Keratinocyte (primary cell): ENCODE measurements at regions not wholly inside any gene's neighbourhood (a gene's known extent, or its start where the extent isn't known, plus 50 kb on each side); places are given as distances from the start of the nearest gene placed in this dataset.

ENCODE experiments used
- DNase-seq: peaks from one replicate; pipeline ENCODE4 v3.0.0-alpha.2; 2011; ENCODE audit warnings: low read depth, missing footprints, low spot score
- FAIRE-seq: peaks from 2 replicates; lab custom pipeline; 2011; peaks lifted over from hg19 to GRCh38; lab: Jason Lieb, UNC
- H2AFZ ChIP-seq: 2 replicates; pipeline ENCODE4 v1.6.0; 2012; ENCODE audit warnings: low read length, control low read depth, inconsistent platforms; ENCODE audit not compliant: control insufficient read depth
- H3K27ac ChIP-seq: 2 replicates; pipeline ENCODE4 v1.5.1; 2011; ENCODE audit warnings: low read length; ENCODE audit not compliant: control insufficient read depth, insufficient read depth
- H3K27me3 ChIP-seq: 3 replicates; pipeline ENCODE4 v1.6.0; 2011; ENCODE audit warnings: low read length; ENCODE audit not compliant: control insufficient read depth, insufficient read depth; ENCODE audit errors: extremely low read depth
- H3K36me3 ChIP-seq, 2 experiments: 2 replicates in 1 of 2; 3 replicates in 1 of 2; pipeline ENCODE4 v1.5.1; 2011; ENCODE audit warnings: low read length in 2 of 2, mild to moderate bottlenecking in 1 of 2; ENCODE audit not compliant: control insufficient read depth in 2 of 2, insufficient read depth in 2 of 2; ENCODE audit errors: extremely low read depth in 1 of 2
- H3K4me1 ChIP-seq: 3 replicates; pipeline ENCODE4 v1.5.1; 2011; ENCODE audit warnings: low read length; ENCODE audit not compliant: control insufficient read depth, insufficient read depth; ENCODE audit errors: extremely low read depth
- H3K4me2 ChIP-seq: 3 replicates; pipeline ENCODE4 v1.6.0; 2011; ENCODE audit warnings: low read depth, low read length; ENCODE audit not compliant: control insufficient read depth, insufficient read depth; ENCODE audit errors: extremely low read depth
- H3K4me3 ChIP-seq, 3 experiments: fragments of 200-600 bp in 1 of 3; sonication (generic) in 1 of 3; 2 replicates in 2 of 3; 3 replicates in 1 of 3; pipeline ENCODE4 v1.5.1; 2011 to 2016; ENCODE audit warnings: low read length in 3 of 3, mild to moderate bottlenecking in 3 of 3, control low read depth in 2 of 3, inconsistent platforms in 1 of 3, low read depth in 1 of 3, mixed read lengths in 1 of 3, mixed run types in 1 of 3, moderate library complexity in 1 of 3; ENCODE audit not compliant: control insufficient read depth in 2 of 3, insufficient read depth in 2 of 3; ENCODE audit errors: extremely low read depth in 1 of 3
- H3K79me2 ChIP-seq: 2 replicates; pipeline ENCODE4 v1.6.0; 2012; ENCODE audit warnings: low read length; ENCODE audit not compliant: control insufficient read depth, insufficient read depth
- H3K9ac ChIP-seq: 3 replicates; pipeline ENCODE4 v1.6.0; 2011; ENCODE audit warnings: low read length; ENCODE audit not compliant: control insufficient read depth, insufficient read depth; ENCODE audit errors: extremely low read depth
- H3K9me1 ChIP-seq: 3 replicates; pipeline ENCODE4 v1.6.0; 2011; ENCODE audit warnings: low read length; ENCODE audit not compliant: control insufficient read depth, insufficient read depth; ENCODE audit errors: extremely low read depth
- H3K9me3 ChIP-seq: 2 replicates; pipeline ENCODE4 v1.5.1; 2012; ENCODE audit warnings: low read depth, low read length; ENCODE audit not compliant: control insufficient read depth
- H4K20me1 ChIP-seq: 3 replicates; pipeline ENCODE4 v1.6.0; 2011; ENCODE audit warnings: low read length; ENCODE audit not compliant: control insufficient read depth, insufficient read depth; ENCODE audit errors: extremely low read depth
- EZH2 ChIP-seq: IDR thresholded peaks from one replicate; pipeline ENCODE4 v1.6.1; 2012; ENCODE audit warnings: inconsistent platforms, mild to moderate bottlenecking, low read length, moderate library complexity
- dilution Hi-C: fragments of 300-500 bp; cut with MboI; formaldehyde crosslinking; loops from one replicate; pipeline ENCODE4 v1.7.0; 2020; ENCODE audit warnings: low sequenced_read_pairs; ENCODE audit not compliant: extremely low pct_ligation_motif_present
- TF ChIP-seq, protein P1 (sequence below), 3 experiments: IDR thresholded peaks in 1 of 3; conservative IDR thresholded peaks in 1 of 3; optimal IDR thresholded peaks in 1 of 3; 2 replicates in 2 of 3; 3 replicates in 1 of 3; pipeline versions ENCODE3 to v1.5.1; 2011; ENCODE audit warnings: low read length in 3 of 3, mild to moderate bottlenecking in 3 of 3, moderate library complexity in 2 of 3, control low read depth in 1 of 3, inconsistent platforms in 1 of 3; ENCODE audit not compliant: insufficient read depth in 2 of 3; ENCODE audit errors: extremely low read depth in 1 of 3

DNA sequence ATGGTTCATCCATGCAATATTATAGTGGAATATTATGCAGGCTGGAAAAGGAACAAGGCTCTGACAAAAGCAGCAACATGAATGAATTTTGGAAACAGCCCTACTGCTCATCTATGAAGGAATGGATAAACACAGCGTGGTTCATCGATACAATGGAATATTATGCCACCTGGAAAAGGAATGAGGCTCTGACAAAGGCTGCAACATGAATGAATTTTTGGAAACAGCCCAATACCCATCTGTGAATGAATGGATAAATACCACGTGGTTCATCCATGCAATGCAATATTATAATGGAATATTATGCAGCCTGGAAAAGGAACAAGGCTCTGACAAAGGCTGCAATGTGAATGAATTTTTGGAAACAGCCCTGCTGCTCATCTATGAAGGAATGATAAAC, 160.4 kb downstream of the CRLF2 start:
- Histone ChIP-seq H2AFZ (no peak overlapping the region), H4K20me1 (no peaks in the 10 kb centered on the region), H3K4me3 (no peak overlapping the region), H3K4me2 (no peak overlapping the region), H3K9me1 (no peaks in the 10 kb centered on the region), H3K36me3 (no peaks in the 10 kb centered on the region), H3K27ac (no peak overlapping the region), H3K9ac (no peak overlapping the region), H3K27me3 (no peaks in the 10 kb centered on the region), H3K79me2 (no peaks in the 10 kb centered on the region), H3K4me1 (no peaks in the 10 kb centered on the region), H3K9me3 (peaks cover 2% of the 10 kb centered on the region)
- DNase-seq (no peak), FAIRE-seq (no peak)
- TF ChIP-seq, protein P1, sequence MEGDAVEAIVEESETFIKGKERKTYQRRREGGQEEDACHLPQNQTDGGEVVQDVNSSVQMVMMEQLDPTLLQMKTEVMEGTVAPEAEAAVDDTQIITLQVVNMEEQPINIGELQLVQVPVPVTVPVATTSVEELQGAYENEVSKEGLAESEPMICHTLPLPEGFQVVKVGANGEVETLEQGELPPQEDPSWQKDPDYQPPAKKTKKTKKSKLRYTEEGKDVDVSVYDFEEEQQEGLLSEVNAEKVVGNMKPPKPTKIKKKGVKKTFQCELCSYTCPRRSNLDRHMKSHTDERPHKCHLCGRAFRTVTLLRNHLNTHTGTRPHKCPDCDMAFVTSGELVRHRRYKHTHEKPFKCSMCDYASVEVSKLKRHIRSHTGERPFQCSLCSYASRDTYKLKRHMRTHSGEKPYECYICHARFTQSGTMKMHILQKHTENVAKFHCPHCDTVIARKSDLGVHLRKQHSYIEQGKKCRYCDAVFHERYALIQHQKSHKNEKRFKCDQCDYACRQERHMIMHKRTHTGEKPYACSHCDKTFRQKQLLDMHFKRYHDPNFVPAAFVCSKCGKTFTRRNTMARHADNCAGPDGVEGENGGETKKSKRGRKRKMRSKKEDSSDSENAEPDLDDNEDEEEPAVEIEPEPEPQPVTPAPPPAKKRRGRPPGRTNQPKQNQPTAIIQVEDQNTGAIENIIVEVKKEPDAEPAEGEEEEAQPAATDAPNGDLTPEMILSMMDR (optimal IDR thresholded peaks at IDR 0.05 in 1 of 3, IDR thresholded peaks at IDR 0.05 in 1 of 3, conservative IDR thresholded peaks at IDR 0.05 in 1 of 3; ENCODE audit: extremely low read depth in 1 of 3, insufficient read depth in 2 of 3, low read length in 3 of 3) = no peak
- TF ChIP-seq EZH2 = no peak
- dilution Hi-C loops = no loop called here

DNA sequence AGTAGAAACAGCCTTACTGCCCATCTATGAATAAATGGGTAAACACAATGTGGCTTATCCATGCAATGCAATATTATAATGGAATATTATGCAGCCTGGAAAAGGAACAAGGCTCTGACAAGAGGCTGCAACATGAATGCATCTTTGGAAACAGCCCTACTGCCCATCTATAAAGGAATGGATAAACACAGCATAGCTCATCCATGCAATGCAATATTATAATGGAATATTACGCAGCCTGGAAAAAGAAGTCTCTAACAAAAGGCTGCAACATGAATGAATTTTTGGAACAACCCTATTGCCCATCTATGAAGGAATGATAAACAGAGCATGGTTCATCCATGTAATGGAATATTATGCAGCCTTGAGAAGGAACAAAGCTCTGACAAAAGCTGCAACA, 161.0 kb downstream of the CRLF2 start:
- no peaks in the 10 kb centered on the region for H4K20me1 ChIP-seq
- no peak overlapping the region for H3K4me3 ChIP-seq
- no peak overlapping the region for H3K9ac ChIP-seq
- no peaks in the 10 kb centered on the region for H3K79me2 ChIP-seq
- H3K27me3 ChIP-seq = no peaks in the 10 kb centered on the region
- no peaks in the 10 kb centered on the region for H3K36me3 ChIP-seq
- H2AFZ ChIP-seq = no peak overlapping the region
- no peaks in the 10 kb centered on the region for H3K9me1 ChIP-seq
- H3K9me3 ChIP-seq = peaks cover 2% of the 10 kb centered on the region
- H3K27ac ChIP-seq = no peak overlapping the region
- dilution Hi-C loops = no loop called here
- TF ChIP-seq, protein P1 (optimal IDR thresholded peaks at IDR 0.05 in 1 of 3, IDR thresholded peaks at IDR 0.05 in 1 of 3, conservative IDR thresholded peaks at IDR 0.05 in 1 of 3; ENCODE audit: extremely low read depth in 1 of 3, insufficient read depth in 2 of 3, low read length in 3 of 3) = no peak
- no peak for TF ChIP-seq EZH2
- DNase-seq (no peak), FAIRE-seq (no peak)
- no peak overlapping the region for H3K4me2 ChIP-seq
- H3K4me1 ChIP-seq = no peaks in the 10 kb centered on the region
